Coronary artery (tissue), 2 donors: ENCODE measurements at regions not wholly inside any gene's neighbourhood (a gene's known extent, or its start where the extent isn't known, plus 50 kb on each side); places are given as distances from the start of the nearest gene placed in this dataset.

Source experiments
- DNase-seq: peaks from one replicate; pipeline ENCODE4 v3.0.0-alpha.2; 2017; ENCODE audit warnings: low spot score
- H3K27ac ChIP-seq, 2 donors: fragments of 200-600 bp; sonication (generic); one replicate each; pipeline ENCODE4 v1.5.1; 2016 to 2019
- H3K4me3 ChIP-seq: fragments of 200-600 bp; sonication (generic); 2 replicates; pipeline ENCODE4 v1.5.1; 2016; ENCODE audit warnings: mild to moderate bottlenecking, moderate library complexity
- TF ChIP-seq, protein P1 (sequence below): fragments of 200-600 bp; sonication (generic); IDR thresholded peaks from one replicate; pipeline ENCODE4 v1.5.1; 2019; ENCODE audit warnings: antibody characterized with exemption

DNA sequence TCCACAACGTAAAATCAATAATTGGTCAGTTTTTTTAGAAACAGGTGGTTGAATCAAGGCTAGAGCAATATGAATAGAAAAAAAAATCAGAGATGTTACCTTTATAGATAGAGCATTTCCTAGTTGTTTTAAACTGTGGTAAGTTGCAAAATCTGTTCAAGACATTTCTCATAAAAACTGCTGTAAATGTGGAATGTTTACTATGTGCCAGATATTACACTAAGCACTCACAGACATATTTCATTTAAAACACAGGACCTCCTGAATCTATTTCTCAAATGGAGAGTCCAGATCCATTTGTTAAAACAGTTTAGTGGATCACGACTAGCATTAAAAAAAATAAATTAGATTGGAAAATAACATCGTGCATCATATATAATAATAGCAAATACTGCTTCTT is 570.0 kb upstream of the ZNF608 start:
- no peak for DNase-seq
- TF ChIP-seq, protein P1, sequence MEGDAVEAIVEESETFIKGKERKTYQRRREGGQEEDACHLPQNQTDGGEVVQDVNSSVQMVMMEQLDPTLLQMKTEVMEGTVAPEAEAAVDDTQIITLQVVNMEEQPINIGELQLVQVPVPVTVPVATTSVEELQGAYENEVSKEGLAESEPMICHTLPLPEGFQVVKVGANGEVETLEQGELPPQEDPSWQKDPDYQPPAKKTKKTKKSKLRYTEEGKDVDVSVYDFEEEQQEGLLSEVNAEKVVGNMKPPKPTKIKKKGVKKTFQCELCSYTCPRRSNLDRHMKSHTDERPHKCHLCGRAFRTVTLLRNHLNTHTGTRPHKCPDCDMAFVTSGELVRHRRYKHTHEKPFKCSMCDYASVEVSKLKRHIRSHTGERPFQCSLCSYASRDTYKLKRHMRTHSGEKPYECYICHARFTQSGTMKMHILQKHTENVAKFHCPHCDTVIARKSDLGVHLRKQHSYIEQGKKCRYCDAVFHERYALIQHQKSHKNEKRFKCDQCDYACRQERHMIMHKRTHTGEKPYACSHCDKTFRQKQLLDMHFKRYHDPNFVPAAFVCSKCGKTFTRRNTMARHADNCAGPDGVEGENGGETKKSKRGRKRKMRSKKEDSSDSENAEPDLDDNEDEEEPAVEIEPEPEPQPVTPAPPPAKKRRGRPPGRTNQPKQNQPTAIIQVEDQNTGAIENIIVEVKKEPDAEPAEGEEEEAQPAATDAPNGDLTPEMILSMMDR: no peak
- Histone ChIP-seq H3K27ac (no peak overlapping the region), H3K4me3 (no peak overlapping the region)

DNA sequence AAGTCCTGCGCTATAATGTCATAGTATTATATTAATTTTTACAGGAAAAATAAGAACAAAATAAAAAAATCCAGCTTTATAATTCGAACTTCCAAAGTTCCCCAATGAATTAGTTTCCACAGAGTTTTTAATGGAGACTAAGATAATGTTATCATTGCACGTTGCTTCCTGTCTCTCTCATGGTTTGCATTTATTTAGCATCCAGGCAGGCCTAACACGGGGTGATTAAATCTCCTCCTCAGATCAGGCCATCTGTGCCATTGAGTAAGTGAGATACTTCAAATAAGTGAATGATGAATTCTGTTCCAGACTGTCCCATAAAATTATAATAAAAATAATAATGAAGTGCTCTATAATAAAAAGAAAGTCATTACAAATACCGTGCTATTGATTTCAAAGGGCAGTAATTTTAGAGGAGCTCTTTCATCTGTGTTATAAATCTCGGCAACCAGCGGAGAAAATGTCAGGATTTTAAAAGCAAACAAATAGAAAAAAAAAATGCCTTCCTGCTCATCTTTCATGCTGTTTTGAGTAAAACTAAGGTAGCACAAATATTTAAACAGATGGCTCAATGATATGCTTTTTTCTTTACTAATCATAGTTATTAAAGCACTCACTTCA is 570.6 kb upstream of the ZNF608 start:
- Histone ChIP-seq H3K4me3 (no peak overlapping the region), H3K27ac (no peak overlapping the region)
- TF ChIP-seq, protein P1: no peak
- DNase-seq: no peak

GRCh38 chr5:125317536-125317995 is 571.1 kb upstream of the ZNF608 start:
- TF ChIP-seq, protein P1: no peak
- Histone ChIP-seq H3K4me3 (no peak overlapping the region), H3K27ac (no peak overlapping the region)
- DNase-seq: no peak

GRCh38 chr5:125321654-125322053 is 575.2 kb upstream of the ZNF608 start:
- TF ChIP-seq, protein P1: no peak
- DNase-seq: no peak
- H3K4me3 ChIP-seq: no peak overlapping the region
- H3K27ac ChIP-seq: no peak overlapping the region

GRCh38 chr5:125323613-125324012 is 577.2 kb upstream of the ZNF608 start:
- Histone ChIP-seq H3K4me3 (no peak overlapping the region), H3K27ac (no peak overlapping the region)
- TF ChIP-seq, protein P1: no peak
- no peak for DNase-seq

GRCh38 chr5:125325488-125326149 is 579.2 kb upstream of the ZNF608 start:
- TF ChIP-seq, protein P1: no peak
- no peak for DNase-seq
- no peak overlapping the region for H3K27ac ChIP-seq
- no peak overlapping the region for H3K4me3 ChIP-seq

- Histone ChIP-seq H3K27ac (no peak overlapping the region), H3K4me3 (no peak overlapping the region)
- DNase-seq: no peak
- TF ChIP-seq, protein P1: no peak
Observed at GRCh38 chr5:125326150-125326510, 579.7 kb upstream of the ZNF608 start.
